GM12874 (cell line): ENCODE measurements at regions not wholly inside any gene's neighbourhood (a gene's known extent, or its start where the extent isn't known, plus 50 kb on each side); places are given as distances from the start of the nearest gene placed in this dataset.

Experiments used
- TF ChIP-seq, protein P1 (sequence below): IDR thresholded peaks from 2 replicates; pipeline ENCODE4 v1.5.1; 2011; ENCODE audit warnings: low read depth, mild to moderate bottlenecking, control low read depth, low read length, moderate library complexity; ENCODE audit not compliant: insufficient read depth

DNA sequence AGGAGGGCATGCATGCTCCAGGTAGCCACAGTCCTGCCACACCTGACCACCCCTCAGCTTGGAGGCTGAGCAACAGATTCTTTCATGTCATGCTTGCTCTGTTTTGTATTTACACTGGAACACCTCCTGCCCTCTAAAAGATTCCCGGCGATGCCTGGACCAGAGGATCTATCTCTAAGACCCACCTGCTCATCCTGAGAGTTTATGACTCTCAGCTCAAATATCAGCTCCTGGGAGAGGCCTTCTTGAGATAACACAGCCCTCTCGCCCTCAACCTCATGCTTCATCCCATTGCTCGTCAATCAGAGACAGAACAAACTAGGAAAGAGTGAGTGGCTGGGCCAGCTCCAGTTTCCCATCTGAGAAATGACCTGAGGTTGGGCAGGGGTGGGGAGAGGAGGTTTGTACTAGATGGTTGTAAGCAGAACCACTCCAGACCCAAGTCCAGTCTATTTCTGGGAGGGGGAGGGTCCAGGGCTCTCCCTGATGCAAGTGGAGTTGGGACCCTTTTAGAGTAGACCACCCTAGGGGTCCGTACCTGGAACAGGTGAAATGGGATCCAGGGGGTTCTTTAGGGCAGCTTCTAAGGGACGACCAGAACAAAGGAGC lies 524.5 kb downstream of the MATN1 start:
- TF ChIP-seq, protein P1, sequence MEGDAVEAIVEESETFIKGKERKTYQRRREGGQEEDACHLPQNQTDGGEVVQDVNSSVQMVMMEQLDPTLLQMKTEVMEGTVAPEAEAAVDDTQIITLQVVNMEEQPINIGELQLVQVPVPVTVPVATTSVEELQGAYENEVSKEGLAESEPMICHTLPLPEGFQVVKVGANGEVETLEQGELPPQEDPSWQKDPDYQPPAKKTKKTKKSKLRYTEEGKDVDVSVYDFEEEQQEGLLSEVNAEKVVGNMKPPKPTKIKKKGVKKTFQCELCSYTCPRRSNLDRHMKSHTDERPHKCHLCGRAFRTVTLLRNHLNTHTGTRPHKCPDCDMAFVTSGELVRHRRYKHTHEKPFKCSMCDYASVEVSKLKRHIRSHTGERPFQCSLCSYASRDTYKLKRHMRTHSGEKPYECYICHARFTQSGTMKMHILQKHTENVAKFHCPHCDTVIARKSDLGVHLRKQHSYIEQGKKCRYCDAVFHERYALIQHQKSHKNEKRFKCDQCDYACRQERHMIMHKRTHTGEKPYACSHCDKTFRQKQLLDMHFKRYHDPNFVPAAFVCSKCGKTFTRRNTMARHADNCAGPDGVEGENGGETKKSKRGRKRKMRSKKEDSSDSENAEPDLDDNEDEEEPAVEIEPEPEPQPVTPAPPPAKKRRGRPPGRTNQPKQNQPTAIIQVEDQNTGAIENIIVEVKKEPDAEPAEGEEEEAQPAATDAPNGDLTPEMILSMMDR: no peak

DNA sequence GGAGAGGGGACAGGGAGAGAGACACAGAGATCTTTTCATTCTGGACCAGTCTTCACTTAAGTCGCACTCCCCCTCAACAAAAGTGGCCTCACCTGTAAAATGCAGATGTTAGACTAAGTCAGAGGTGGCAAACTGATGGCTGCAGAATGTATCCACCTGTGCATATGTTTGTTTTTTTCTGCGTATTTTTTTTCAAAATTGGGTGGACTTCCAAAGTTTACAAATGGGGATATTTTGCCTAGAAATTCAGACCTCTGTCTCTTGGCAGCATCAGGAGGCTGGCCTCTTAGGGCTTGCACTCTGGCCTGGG lies 525.0 kb downstream of the MATN1 start:
- TF ChIP-seq, protein P1: no peak

DNA sequence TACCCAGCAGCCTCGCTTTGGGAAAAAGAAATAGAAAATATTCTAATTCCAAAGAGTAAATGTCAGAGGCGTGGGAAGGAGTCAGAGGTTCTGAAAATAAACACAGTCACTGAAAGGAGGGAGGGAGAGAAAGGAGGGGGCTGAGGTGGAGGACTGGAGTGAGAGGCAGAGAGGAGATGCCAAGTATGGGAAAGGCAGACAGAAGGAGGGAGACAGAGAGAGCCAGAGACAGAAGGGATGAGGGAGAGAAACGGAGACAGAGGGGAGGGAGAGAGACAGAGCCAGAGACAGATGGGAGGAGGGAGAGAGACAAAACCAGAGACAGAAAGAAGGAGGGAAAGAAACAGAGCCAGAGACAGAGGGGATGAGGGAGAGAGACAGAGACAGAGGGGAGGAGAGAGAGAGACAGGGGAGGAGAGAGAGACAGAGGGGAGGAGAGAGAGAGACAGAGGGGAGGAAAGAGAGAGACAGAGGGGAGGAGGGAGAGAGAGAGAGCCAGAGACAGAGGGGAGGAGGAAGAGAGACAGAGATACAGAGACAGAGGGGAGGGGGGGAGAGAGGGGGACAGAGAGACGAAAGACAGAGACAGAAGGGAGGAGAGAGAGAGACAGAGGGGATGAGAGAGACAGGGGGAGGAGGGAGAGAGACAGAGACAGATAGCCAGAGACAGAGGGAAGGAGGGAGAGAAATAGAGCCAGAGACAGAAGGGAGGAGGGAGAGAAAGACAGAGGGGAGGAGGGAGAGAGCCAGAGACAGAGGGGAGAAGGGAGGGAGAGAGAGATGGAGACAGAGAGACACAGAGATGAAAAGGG lies 525.5 kb downstream of the MATN1 start:
- TF ChIP-seq, protein P1: no peak

DNA sequence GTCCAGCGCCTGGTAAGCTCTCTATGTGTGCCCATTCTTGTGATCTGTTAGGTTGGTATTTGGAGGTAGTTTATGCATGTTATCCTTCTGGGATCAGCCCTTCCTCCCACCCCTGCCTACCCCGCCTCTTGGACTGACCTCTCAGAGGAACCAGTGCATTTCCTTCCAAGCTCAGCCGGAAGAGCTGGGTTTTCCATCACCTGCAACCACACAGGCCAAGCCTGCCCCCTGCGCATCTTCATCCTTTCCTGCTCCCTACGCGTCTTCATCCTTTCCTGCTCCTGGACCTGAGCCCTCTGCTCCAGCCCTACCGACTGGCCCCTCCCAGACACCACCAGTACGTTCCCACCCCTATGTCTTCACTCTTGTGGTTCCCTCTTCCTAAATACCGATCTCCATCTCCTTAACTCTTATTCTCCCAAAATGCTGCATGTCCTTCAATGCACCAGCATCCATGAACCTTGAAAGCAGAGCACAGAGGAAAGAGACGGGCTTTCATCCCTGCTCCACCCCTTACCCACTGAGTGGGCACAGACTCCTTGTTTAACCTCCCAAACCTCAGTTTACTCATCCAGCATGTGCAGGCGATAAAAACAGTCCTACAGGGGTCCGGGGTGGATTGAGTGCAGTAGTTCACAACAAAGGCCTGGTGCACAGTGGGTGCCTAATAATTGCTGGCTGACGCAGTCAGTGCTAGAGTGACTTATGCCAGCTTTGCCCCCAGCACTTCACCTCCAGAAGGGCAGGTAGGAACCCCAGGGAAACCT lies 526.3 kb downstream of the MATN1 start:
- TF ChIP-seq, protein P1: no peak

DNA sequence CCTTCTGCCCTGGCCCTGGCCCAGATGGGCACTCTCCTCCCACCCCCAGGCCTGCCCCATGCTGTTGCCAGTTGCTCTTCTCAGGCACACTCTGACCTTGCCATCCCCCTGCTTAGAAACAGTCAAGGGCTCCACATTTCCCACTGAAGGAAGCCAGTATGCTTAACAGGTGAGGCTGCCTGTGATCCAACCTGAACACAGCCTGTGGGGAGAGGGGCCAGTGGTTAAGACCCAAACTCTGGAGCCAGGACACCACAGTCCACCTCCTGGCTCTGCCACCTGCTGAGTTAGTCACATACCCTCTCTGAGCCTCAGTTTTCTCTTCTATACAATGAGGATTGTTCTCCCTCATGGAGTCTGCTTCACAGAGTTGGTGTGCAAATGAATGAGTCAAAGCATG lies 526.9 kb downstream of the MATN1 start:
- TF ChIP-seq, protein P1: no peak

DNA sequence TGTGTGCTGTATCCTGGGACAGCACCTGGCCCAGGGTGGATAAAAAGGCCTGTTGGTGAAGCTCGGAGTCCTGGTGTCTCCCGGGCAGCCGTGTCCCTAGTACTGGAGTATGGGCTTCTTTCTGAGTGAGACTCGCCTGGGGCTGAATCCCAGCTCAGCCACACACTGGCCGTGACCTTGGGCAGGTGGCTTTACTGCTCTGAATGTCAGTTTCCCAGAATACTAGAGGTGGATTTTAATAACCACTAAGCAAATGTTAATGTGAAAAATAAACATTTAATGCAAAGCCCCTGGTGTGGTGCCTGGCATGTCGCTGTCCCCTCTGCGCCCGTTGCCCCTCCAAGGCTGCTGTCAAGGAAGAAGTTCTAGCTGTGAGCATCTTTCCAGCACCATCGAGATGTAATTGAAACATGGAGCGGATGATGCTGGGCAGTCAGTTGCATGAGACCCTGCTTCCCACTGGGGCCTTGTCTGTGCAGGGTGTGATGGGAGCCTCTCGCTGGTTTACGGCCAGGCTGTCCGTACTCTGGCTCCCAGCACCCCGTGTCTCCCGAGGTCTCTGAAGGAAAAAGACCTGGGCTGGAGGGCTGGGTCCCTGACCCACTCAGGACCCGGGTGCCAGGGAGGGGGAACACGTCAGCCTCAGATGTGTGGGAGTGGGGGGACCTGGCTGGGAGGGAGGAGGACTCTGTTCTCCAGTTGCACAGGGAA lies 527.8 kb downstream of the MATN1 start:
- TF ChIP-seq, protein P1: no peak
